GM12875 (cell line): ENCODE measurements at regions not wholly inside any gene's neighbourhood (a gene's known extent, or its start where the extent isn't known, plus 50 kb on each side); places are given as distances from the start of the nearest gene placed in this dataset.

Experiments used
- H3K4me3 ChIP-seq: one replicate; pipeline ENCODE4 v1.5.1; 2011; ENCODE audit warnings: low read depth, low read length, control low read depth
- CTCF ChIP-seq: IDR thresholded peaks from 2 replicates; pipeline ENCODE4 v1.5.1; 2011; ENCODE audit warnings: low read depth, mild to moderate bottlenecking, control low read depth, inconsistent platforms, low read length, moderate library complexity, borderline replicate concordance; ENCODE audit not compliant: insufficient read depth

GRCh38 chr6:104558746-104559145 is 301.0 kb downstream of the HACE1 start:
- no peak overlapping the region for H3K4me3 ChIP-seq
- no peak for TF ChIP-seq CTCF

- H3K4me3 ChIP-seq: no peak overlapping the region
- no peak for TF ChIP-seq CTCF
Observed at GRCh38 chr6:104548297-104548696, 311.4 kb downstream of the HACE1 start.

- TF ChIP-seq CTCF: no peak
- no peak overlapping the region for H3K4me3 ChIP-seq
Observed at GRCh38 chr6:104541411-104541810, 318.3 kb downstream of the HACE1 start.

- no peak overlapping the region for H3K4me3 ChIP-seq
- no peak for TF ChIP-seq CTCF
Observed at GRCh38 chr6:104540743-104541142, 319.0 kb downstream of the HACE1 start.

GRCh38 chr6:104539173-104539572 is 320.5 kb downstream of the HACE1 start:
- no peak for TF ChIP-seq CTCF

GRCh38 chr6:104537872-104538271 is 321.8 kb downstream of the HACE1 start:
- H3K4me3 ChIP-seq: no peak overlapping the region
- TF ChIP-seq CTCF: no peak

More at GRCh38 chr6:104539173-104539572, 320.5 kb downstream of the HACE1 start:
- H3K4me3 ChIP-seq: no peak overlapping the region

- TF ChIP-seq CTCF: no peak
- no peak overlapping the region for H3K4me3 ChIP-seq
Observed at GRCh38 chr6:104537180-104537579, 322.5 kb downstream of the HACE1 start.
